Liver (tissue), 8 donors: ENCODE measurements at regions not wholly inside any gene's neighbourhood (a gene's known extent, or its start where the extent isn't known, plus 50 kb on each side); places are given as distances from the start of the nearest gene placed in this dataset.

ENCODE experiments used
- DNase-seq: peaks from one replicate; pipeline ENCODE4 v3.0.0-alpha.2; 2017; ENCODE audit warnings: low spot score
- H3K27ac ChIP-seq, 2 donors: one replicate each; pipeline ENCODE4 v1.7.0; 2013; ENCODE audit warnings: inconsistent platforms in 2 of 2, low read length in 2 of 2, control low read depth in 1 of 2, low read depth in 1 of 2, mild to moderate bottlenecking in 1 of 2
- H3K27me3 ChIP-seq, 4 donors: one replicate each; pipeline versions ENCODE4 v1.6.1 to v1.7.0; 2013; ENCODE audit warnings: low read length in 3 of 4, inconsistent platforms in 1 of 4, mild to moderate bottlenecking in 1 of 4, moderate library complexity in 1 of 4; ENCODE audit not compliant: control insufficient read depth in 4 of 4, insufficient read depth in 4 of 4
- H3K36me3 ChIP-seq, 4 donors: one replicate each; pipeline versions ENCODE4 v1.6.1 to v1.7.0; 2013; ENCODE audit warnings: low read length in 3 of 4, mild to moderate bottlenecking in 3 of 4, low read depth in 1 of 4, moderate library complexity in 1 of 4; ENCODE audit not compliant: control insufficient read depth in 4 of 4, insufficient read depth in 3 of 4
- H3K4me1 ChIP-seq, 4 donors: one replicate each; pipeline versions ENCODE4 v1.6.1 to v1.7.0; 2013; ENCODE audit warnings: low read length in 3 of 4, mild to moderate bottlenecking in 3 of 4, moderate library complexity in 1 of 4; ENCODE audit not compliant: control insufficient read depth in 4 of 4, insufficient read depth in 4 of 4
- H3K4me3 ChIP-seq, 3 donors: one replicate each; pipeline versions ENCODE4 v1.6.1 to v1.7.0; 2013; ENCODE audit warnings: low read length in 3 of 3, control low read depth in 1 of 3, low read depth in 1 of 3, mild to moderate bottlenecking in 1 of 3
- H3K9ac ChIP-seq, 2 donors: one replicate each; pipeline ENCODE4 v1.7.0; 2013; ENCODE audit warnings: low read length in 2 of 2, mild to moderate bottlenecking in 2 of 2, moderate library complexity in 2 of 2, control low read depth in 1 of 2, low read depth in 1 of 2
- H3K9me3 ChIP-seq, 4 donors: one replicate each; pipeline versions ENCODE4 v1.6.1 to v1.7.0; 2013; ENCODE audit warnings: low read length in 3 of 4; ENCODE audit not compliant: control insufficient read depth in 4 of 4
- ATF3 ChIP-seq: IDR thresholded peaks from 2 replicates; pipeline ENCODE4 v1.6.1; 2016; ENCODE audit warnings: antibody characterized with exemption
- CTCF ChIP-seq: fragments of 150-350 bp; IDR thresholded peaks from 2 replicates; pipeline ENCODE4 v1.5.1; 2017; ENCODE audit warnings: improper control_type of control experiment, low read depth, low read length; ENCODE audit not compliant: missing input control
- EGR1 ChIP-seq, 2 donors: IDR thresholded peaks; 2 replicates each; pipeline ENCODE4 v1.6.1; 2016 to 2018; ENCODE audit warnings: antibody characterized with exemption in 2 of 2, low read depth in 2 of 2
- FOXA1 ChIP-seq: IDR thresholded peaks from 2 replicates; pipeline ENCODE4 v1.6.1; 2016; ENCODE audit warnings: antibody characterized with exemption
- GABPA ChIP-seq, 2 donors: IDR thresholded peaks in 1 of 2; conservative IDR thresholded peaks in 1 of 2; 2 replicates each; pipeline ENCODE4 v1.6.1; 2016; ENCODE audit warnings: antibody characterized with exemption in 2 of 2, mild to moderate bottlenecking in 1 of 2, moderate library complexity in 1 of 2
- HNF4A ChIP-seq, 2 donors: conservative IDR thresholded peaks; 2 replicates each; pipeline ENCODE4 v1.6.1; 2016; ENCODE audit warnings: antibody characterized with exemption in 2 of 2, mild to moderate bottlenecking in 2 of 2
- HNF4G ChIP-seq: IDR thresholded peaks from 2 replicates; pipeline ENCODE4 v1.6.1; 2016; ENCODE audit warnings: antibody characterized with exemption
- JUND ChIP-seq, 2 donors: IDR thresholded peaks; 2 replicates each; pipeline ENCODE4 v1.6.1; 2016; ENCODE audit warnings: antibody characterized with exemption in 2 of 2
- MAX ChIP-seq: IDR thresholded peaks from 2 replicates; pipeline ENCODE4 v1.6.1; 2016; ENCODE audit warnings: antibody characterized with exemption
- NR2F2 ChIP-seq: IDR thresholded peaks from 2 replicates; pipeline ENCODE4 v1.6.1; 2016; ENCODE audit warnings: antibody characterized with exemption
- RAD21 ChIP-seq, 2 donors: IDR thresholded peaks; 2 replicates each; pipeline ENCODE4 v1.6.1; 2016; ENCODE audit warnings: antibody characterized with exemption in 2 of 2, mild to moderate bottlenecking in 2 of 2
- REST ChIP-seq: IDR thresholded peaks from 2 replicates; pipeline ENCODE4 v1.6.1; 2016; ENCODE audit warnings: antibody characterized with exemption, mild to moderate bottlenecking
- RXRA ChIP-seq, 2 donors: IDR thresholded peaks; 2 replicates each; pipeline ENCODE4 v1.6.1; 2017 to 2018; ENCODE audit warnings: antibody characterized with exemption in 2 of 2, mild to moderate bottlenecking in 1 of 2
- SP1 ChIP-seq: IDR thresholded peaks from 2 replicates; pipeline ENCODE4 v1.6.1; 2018; ENCODE audit warnings: antibody characterized with exemption, mild to moderate bottlenecking
- TAF1 ChIP-seq: conservative IDR thresholded peaks from 2 replicates; pipeline ENCODE4 v1.6.1; 2016; ENCODE audit warnings: antibody characterized with exemption, mild to moderate bottlenecking
- YY1 ChIP-seq: IDR thresholded peaks from 2 replicates; pipeline ENCODE4 v1.6.1; 2016; ENCODE audit warnings: antibody characterized with exemption, mild to moderate bottlenecking
- ZBTB33 ChIP-seq: IDR thresholded peaks from 2 replicates; pipeline ENCODE4 v1.6.1; 2016; ENCODE audit warnings: antibody characterized with exemption
- whole genome bisulfite sequencing: extraction: QIAGEN DNeasy Blood & Tissue Kit; methylation state at CpG from one replicate; pipeline ENCODE4 v1.1.7; 2013; 5-methylcytosine and 5-hydroxymethylcytosine counted together
- donor health status: healthy.
- donor health status: healthy.
- donor health status: healthy.
- donor health status: healthy.
- donor health status: healthy.

- Histone ChIP-seq H3K27me3 (no peaks in the 10 kb centered on the region), H3K4me3 (no peak overlapping the region), H3K36me3 (no peaks in the 10 kb centered on the region), H3K9me3 (no peaks in the 10 kb centered on the region), H3K9ac (no peak overlapping the region), H3K4me1 (no peaks in the 10 kb centered on the region), H3K27ac (no peak overlapping the region)
- WGBS, result 43% methylated on average over 2 of the region's 2 CpGs
- no peak for DNase-seq
- TF ChIP-seq JUND (IDR thresholded peaks at IDR 0.05), result no peak
- TF ChIP-seq HNF4G, result no peak
- no peak for TF ChIP-seq EGR1 (IDR thresholded peaks at IDR 0.05; ENCODE audit: low read depth in 2 of 2)
- TF ChIP-seq YY1, result no peak
- TF ChIP-seq NR2F2, result no peak
- no peak for TF ChIP-seq FOXA1
- no peak for TF ChIP-seq REST
- TF ChIP-seq SP1, result no peak
Measured at GRCh38 chr4:136246876-136247275, 1285.4 kb downstream of the PCDH18 start.

GRCh38 chr4:136241221-136241986 is 1290.9 kb downstream of the PCDH18 start:
- Histone ChIP-seq H3K4me1 (no peaks in the 10 kb centered on the region), H3K4me3 (no peak overlapping the region), H3K27ac (no peak overlapping the region), H3K36me3 (no peaks in the 10 kb centered on the region), H3K27me3 (no peaks in the 10 kb centered on the region), H3K9me3 (peaks cover 0 to 2% (median 0%) of the 10 kb centered on the region in 4 donors), H3K9ac (no peak overlapping the region)
- DNase-seq, result no peak
- 78% methylated on average over 7 of the region's 7 CpGs for WGBS
- TF ChIP-seq HNF4A (conservative IDR thresholded peaks at IDR 0.05) (no peak), RXRA (IDR thresholded peaks at IDR 0.05) (no peak), ATF3 (no peak), TAF1 (no peak), JUND (IDR thresholded peaks at IDR 0.05) (no peak), YY1 (no peak), MAX (no peak), CTCF (no peak), EGR1 (IDR thresholded peaks at IDR 0.05; ENCODE audit: low read depth in 2 of 2) (no peak), SP1 (no peak), HNF4G (no peak), RAD21 (IDR thresholded peaks at IDR 0.05) (no peak), ZBTB33 (no peak), REST (no peak), NR2F2 (no peak), FOXA1 (no peak), GABPA (IDR thresholded peaks at IDR 0.05 in 1 of 2, conservative IDR thresholded peaks at IDR 0.05 in 1 of 2) (no peak)
